ENCODE measurements at regions not wholly inside any gene's neighbourhood (a gene's known extent, or its start where the extent isn't known, plus 50 kb on each side); places are given as distances from the start of the nearest gene placed in this dataset.

- DNase-seq = no peak
These were observed 268.4 kb upstream of the SP4 start for GRCh38 chr7:21159506-21159905.

- no peak for DNase-seq
These were observed 267.5 kb upstream of the SP4 start for GRCh38 chr7:21160401-21160800.

- no peak for DNase-seq
These were observed 259.9 kb upstream of the SP4 start for GRCh38 chr7:21167942-21168341.

GRCh38 chr7:21169667-21170580 lies 258.0 kb upstream of the SP4 start:
- no peak for DNase-seq

GRCh38 chr7:21172800-21173199 lies 255.1 kb upstream of the SP4 start:
- DNase-seq = no peak

GRCh38 chr7:21173436-21173835 lies 254.4 kb upstream of the SP4 start:
- no peak for DNase-seq

- DNase-seq = no peak
These were observed 252.2 kb upstream of the SP4 start for GRCh38 chr7:21175714-21176113.

- no peak for DNase-seq
These were observed 242.8 kb upstream of the SP4 start for GRCh38 chr7:21184942-21185652.

GRCh38 chr7:21185653-21186265 lies 242.1 kb upstream of the SP4 start:
- no peak for DNase-seq

- DNase-seq = no peak
These were observed 236.4 kb upstream of the SP4 start for GRCh38 chr7:21191321-21192073.

- no peak for DNase-seq
These were observed 235.2 kb upstream of the SP4 start for GRCh38 chr7:21192657-21193056.

- DNase-seq = no peak
These were observed 234.0 kb upstream of the SP4 start for GRCh38 chr7:21193895-21194294.

- DNase-seq = no peak
These were observed 232.9 kb upstream of the SP4 start for GRCh38 chr7:21194936-21195335.

GRCh38 chr7:21198921-21199320 lies 229.0 kb upstream of the SP4 start:
- DNase-seq = no peak

GRCh38 chr7:21200503-21200902 lies 227.4 kb upstream of the SP4 start:
- no peak for DNase-seq

GRCh38 chr7:21214657-21215056 lies 213.2 kb upstream of the SP4 start:
- no peak for DNase-seq

GRCh38 chr7:21215307-21215706 lies 212.6 kb upstream of the SP4 start:
- no peak for DNase-seq

- DNase-seq = no peak
These were observed 210.5 kb upstream of the SP4 start for GRCh38 chr7:21217365-21217764.

- DNase-seq = no peak
These were observed 209.7 kb upstream of the SP4 start for GRCh38 chr7:21218155-21218554.

- no peak for DNase-seq
These were observed 206.8 kb upstream of the SP4 start for GRCh38 chr7:21221130-21221529.

GRCh38 chr7:21238400-21239116 lies 189.3 kb upstream of the SP4 start:
- no peak for DNase-seq

GRCh38 chr7:21243265-21243664 lies 184.6 kb upstream of the SP4 start:
- DNase-seq = no peak

All from activated naive CD4-positive, alpha-beta T cell treated with anti-CD3 and anti-CD28 coated beads, Interleukin-2, amount 50 U/mL, for 16 hours (primary cell).